DOHH2 (cell line): ENCODE measurements at regions not wholly inside any gene's neighbourhood (a gene's known extent, or its start where the extent isn't known, plus 50 kb on each side); places are given as distances from the start of the nearest gene placed in this dataset.

Experiments used
- H3F3A ChIP-seq: fragments of 200-600 bp; sonication (generic), shearing (Covaris generic); 2 replicates; pipeline ENCODE4 v1.6.0; 2016; ENCODE audit warnings: antibody characterized with exemption, mild to moderate bottlenecking; ENCODE audit not compliant: control insufficient read depth, insufficient read depth
- H3K27ac ChIP-seq: fragments of 200-600 bp; sonication (generic); 2 replicates; pipeline ENCODE4 v1.5.1; 2014; ENCODE audit warnings: low read depth, mild to moderate bottlenecking, low read length, moderate library complexity
- H3K27me3 ChIP-seq: fragments of 200-600 bp; sonication (generic); 2 replicates; pipeline ENCODE4 v1.6.1; 2014; ENCODE audit warnings: mild to moderate bottlenecking, low read length, mixed read lengths; ENCODE audit not compliant: control insufficient read depth
- H3K36me3 ChIP-seq: fragments of 200-600 bp; sonication (generic); 2 replicates; pipeline ENCODE4 v1.6.1; 2014; ENCODE audit warnings: mild to moderate bottlenecking, low read length, moderate library complexity, mixed read lengths; ENCODE audit not compliant: control insufficient read depth
- H3K4me1 ChIP-seq: fragments of 200-600 bp; sonication (generic); 2 replicates; pipeline ENCODE4 v1.6.1; 2014; ENCODE audit warnings: mild to moderate bottlenecking, low read length, mixed read lengths; ENCODE audit not compliant: control insufficient read depth
- H3K4me2 ChIP-seq: fragments of 200-600 bp; sonication (generic); 2 replicates; pipeline ENCODE4 v1.6.0; 2014; ENCODE audit warnings: mild to moderate bottlenecking, low read length, moderate library complexity
- H3K4me3 ChIP-seq: fragments of 200-600 bp; sonication (generic); 2 replicates; pipeline ENCODE4 v1.5.1; 2014; ENCODE audit warnings: mild to moderate bottlenecking, low read length, mixed read lengths
- H3K79me2 ChIP-seq: fragments of 200-600 bp; sonication (generic); 2 replicates; pipeline ENCODE4 v1.6.1; 2014; ENCODE audit warnings: mild to moderate bottlenecking, low read length, mixed read lengths; ENCODE audit not compliant: control insufficient read depth
- H3K9me2 ChIP-seq: fragments of 200-600 bp; sonication (generic); replicated peaks from 2 replicates; pipeline ENCODE4 v1.6.1; 2014; ENCODE audit warnings: mild to moderate bottlenecking, low read length, mixed read lengths; ENCODE audit not compliant: control insufficient read depth
- H3K9me3 ChIP-seq: fragments of 200-600 bp; sonication (generic); 2 replicates; pipeline ENCODE4 v1.6.1; 2014; ENCODE audit warnings: antibody characterized with exemption, low read length, mixed read lengths; ENCODE audit not compliant: control insufficient read depth, insufficient read depth
- H4K20me1 ChIP-seq: fragments of 200-600 bp; sonication (generic); 2 replicates; pipeline ENCODE4 v1.6.0; 2014; ENCODE audit warnings: low read depth, mild to moderate bottlenecking, antibody characterized with exemption, low read length, moderate library complexity; ENCODE audit not compliant: control insufficient read depth, insufficient read depth
- CTCF ChIP-seq: fragments of 200-600 bp; sonication (generic); IDR thresholded peaks from one replicate; pipeline ENCODE4 v1.5.1; 2014; ENCODE audit warnings: antibody characterized with exemption, mild to moderate bottlenecking, low read depth, low read length; ENCODE audit not compliant: poor library complexity, severe bottlenecking
- EZH2phosphoT487 ChIP-seq: fragments of 200-600 bp; sonication (generic); IDR thresholded peaks from 2 replicates; pipeline ENCODE4 v1.6.1; 2017; ENCODE audit warnings: borderline replicate concordance, mild to moderate bottlenecking, antibody characterized with exemption, low read length, moderate library complexity, mixed read lengths

DNA sequence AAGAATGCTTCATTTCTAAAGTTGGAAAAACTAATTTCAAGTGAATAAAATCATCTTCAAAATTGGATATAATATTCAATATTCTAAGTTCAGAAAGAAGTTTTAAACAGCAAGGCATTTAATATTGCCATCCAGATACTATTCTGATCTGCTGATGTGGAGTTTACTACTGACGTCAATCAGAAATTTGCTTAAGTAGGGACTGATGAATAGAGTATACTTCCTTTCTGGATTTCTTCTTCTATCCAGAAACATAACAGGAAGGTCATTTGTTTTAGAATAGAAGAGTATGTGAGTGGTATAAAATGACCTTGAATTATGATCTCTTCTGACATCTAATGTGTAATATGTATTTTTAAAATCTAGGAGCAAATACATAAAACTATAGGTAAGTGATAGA, 308.1 kb upstream of the ADGRL2 start:
- no peaks in the 10 kb centered on the region for H3K4me1 ChIP-seq
- H3K4me2 ChIP-seq = no peak overlapping the region
- no peak overlapping the region for H3K4me3 ChIP-seq
- no peaks in the 10 kb centered on the region for H3F3A ChIP-seq
- no peak overlapping the region for H3K27ac ChIP-seq
- H3K9me2 ChIP-seq = no peaks in the 10 kb centered on the region
- no peaks in the 10 kb centered on the region for H3K27me3 ChIP-seq
- H3K79me2 ChIP-seq = no peaks in the 10 kb centered on the region
- no peaks in the 10 kb centered on the region for H3K36me3 ChIP-seq
- no peaks in the 10 kb centered on the region for H3K9me3 ChIP-seq
- H4K20me1 ChIP-seq = no peaks in the 10 kb centered on the region
- TF ChIP-seq EZH2phosphoT487 (no peak), CTCF (no peak)

- Histone ChIP-seq H3K36me3 (no peaks in the 10 kb centered on the region), H4K20me1 (no peaks in the 10 kb centered on the region), H3K9me2 (no peaks in the 10 kb centered on the region), H3K9me3 (no peaks in the 10 kb centered on the region), H3K4me2 (no peak overlapping the region), H3K4me1 (no peaks in the 10 kb centered on the region), H3K27ac (no peak overlapping the region), H3K79me2 (no peaks in the 10 kb centered on the region), H3K4me3 (no peak overlapping the region), H3F3A (no peaks in the 10 kb centered on the region), H3K27me3 (no peaks in the 10 kb centered on the region)
- no peak for TF ChIP-seq EZH2phosphoT487
- TF ChIP-seq CTCF = no peak
Measured at GRCh38 chr1:81490614-81491013, 310.1 kb upstream of the ADGRL2 start.

GRCh38 chr1:81489372-81489934, 311.3 kb upstream of the ADGRL2 start:
- H3F3A ChIP-seq = no peaks in the 10 kb centered on the region
- no peak overlapping the region for H3K27ac ChIP-seq
- H3K4me2 ChIP-seq = no peak overlapping the region
- no peaks in the 10 kb centered on the region for H3K9me2 ChIP-seq
- no peaks in the 10 kb centered on the region for H3K36me3 ChIP-seq
- no peak overlapping the region for H3K4me3 ChIP-seq
- no peaks in the 10 kb centered on the region for H3K4me1 ChIP-seq
- H3K9me3 ChIP-seq = no peaks in the 10 kb centered on the region
- TF ChIP-seq EZH2phosphoT487 (no peak), CTCF (no peak)
- H4K20me1 ChIP-seq = no peaks in the 10 kb centered on the region
- H3K27me3 ChIP-seq = no peaks in the 10 kb centered on the region
- H3K79me2 ChIP-seq = no peaks in the 10 kb centered on the region

- H3K4me1 ChIP-seq = no peaks in the 10 kb centered on the region
- no peak overlapping the region for H3K4me2 ChIP-seq
- no peaks in the 10 kb centered on the region for H3K36me3 ChIP-seq
- H3K27me3 ChIP-seq = no peaks in the 10 kb centered on the region
- no peak overlapping the region for H3K27ac ChIP-seq
- TF ChIP-seq CTCF (no peak), EZH2phosphoT487 (no peak)
- no peaks in the 10 kb centered on the region for H3K9me2 ChIP-seq
- H3K9me3 ChIP-seq = no peaks in the 10 kb centered on the region
- H3F3A ChIP-seq = no peaks in the 10 kb centered on the region
- H3K4me3 ChIP-seq = no peak overlapping the region
- H4K20me1 ChIP-seq = no peaks in the 10 kb centered on the region
- H3K79me2 ChIP-seq = no peaks in the 10 kb centered on the region
Measured at GRCh38 chr1:81484284-81484683, 316.4 kb upstream of the ADGRL2 start.
